MCF 10A (cell line): ENCODE measurements at regions not wholly inside any gene's neighbourhood (a gene's known extent, or its start where the extent isn't known, plus 50 kb on each side); places are given as distances from the start of the nearest gene placed in this dataset.

Experiments
- BruUV-seq: library from RNA; stranded (reverse); fragments of 400-500 nt; replicated peaks from 2 replicates; lab custom pipeline; 2021; lab: Mats Ljungman, UMichigan
- CTCF ChIA-PET: fragments of 300-600 bp; sonication (Branson Sonifier 250); formaldehyde crosslinking; extraction: SDS; loops from one replicate; lab custom pipeline; 2021; ENCODE audit warnings: antibody characterized with exemption, inconsistent platforms; lab: Yijun Ruan, JAX
- POLR2A ChIA-PET: fragments of 300-600, 350-650 bp; sonication (Branson Sonifier 250); formaldehyde crosslinking; extraction: SDS; loops from one replicate; lab custom pipeline; 2020; ENCODE audit warnings: antibody characterized with exemption, inconsistent platforms; lab: Yijun Ruan, JAX
- DNase-seq: peaks from one replicate; pipeline ENCODE4 v3.0.0-alpha.2; 2018; ENCODE audit not compliant: unreplicated experiment
- H3K27ac Mint-ChIP-seq: one replicate; pipeline ENCODE4 v1.8.0; 2022; ENCODE audit warnings: mild to moderate bottlenecking, low read depth, mixed read lengths; ENCODE audit not compliant: unreplicated experiment
- H3K27me3 Mint-ChIP-seq: one replicate; pipeline ENCODE4 v1.8.0; 2022; ENCODE audit warnings: mixed read lengths; ENCODE audit not compliant: insufficient read depth, unreplicated experiment
- H3K36me3 Mint-ChIP-seq: one replicate; pipeline ENCODE4 v1.8.0; 2022; ENCODE audit warnings: mild to moderate bottlenecking, moderate library complexity, mixed read lengths; ENCODE audit not compliant: insufficient read depth, unreplicated experiment
- H3K4me1 Mint-ChIP-seq: one replicate; pipeline ENCODE4 v1.8.0; 2022; ENCODE audit warnings: mixed read lengths; ENCODE audit not compliant: insufficient read depth, unreplicated experiment
- H3K4me3 Mint-ChIP-seq: one replicate; pipeline ENCODE4 v1.8.0; 2022; ENCODE audit warnings: mild to moderate bottlenecking, moderate library complexity, mixed read lengths; ENCODE audit not compliant: unreplicated experiment
- H3K9me3 Mint-ChIP-seq: one replicate; pipeline ENCODE4 v1.8.0; 2022; ENCODE audit warnings: mixed read lengths; ENCODE audit not compliant: unreplicated experiment
- CTCF ChIP-seq: fragments of 200-600 bp; IDR thresholded peaks from one replicate; pipeline ENCODE4 v1.8.0; 2022; ENCODE audit warnings: antibody characterized with exemption, mild to moderate bottlenecking; ENCODE audit not compliant: unreplicated experiment
- intact Hi-C: fragments of 100-400 bp; cut with micrococcal nuclease; formaldehyde crosslinking; loops from 2 replicates; pipeline ENCODE4 v1.14.1; 2022

- no TSS peak for BruUV-seq
- Mint-ChIP-seq H3K4me1 (peaks cover 14% of the 10 kb centered on the region), H3K27ac (no peak overlapping the region), H3K27me3 (no peaks in the 10 kb centered on the region), H3K36me3 (no peaks in the 10 kb centered on the region), H3K4me3 (no peak overlapping the region), H3K9me3 (no peaks in the 10 kb centered on the region)
- TF ChIP-seq CTCF, result no peak
- CTCF ChIA-PET, result no interaction called here
- peak; percentile 68 for DNase-seq
- POLR2A ChIA-PET, result no interaction called here
- intact Hi-C loops, result no loop called here
Measured at GRCh38 chr11:112363527-112363926, 102.9 kb upstream of the PLET1 start.

GRCh38 chr11:112364962-112365481, 104.4 kb upstream of the PLET1 start:
- H3K36me3 Mint-ChIP-seq, result no peaks in the 10 kb centered on the region
- no TSS peak for BruUV-seq
- H3K27ac Mint-ChIP-seq, result no peak overlapping the region
- peaks cover 14% of the 10 kb centered on the region for H3K4me1 Mint-ChIP-seq
- ChIA-PET POLR2A (interaction anchor here (1.1 to 1.8 kb wide), 5 partner anchors 22 to 137 kb away, joined by 3 to 12 read pairs (median 4); no protein-coding TSS in a partner anchor), CTCF (interaction anchor here (0.6 to 1.2 kb wide), 4 partner anchors 51 to 430 kb away, joined by 3 to 4 read pairs (median 3); no protein-coding TSS in a partner anchor)
- H3K4me3 Mint-ChIP-seq, result no peak overlapping the region
- no peaks in the 10 kb centered on the region for H3K9me3 Mint-ChIP-seq
- no peak for TF ChIP-seq CTCF
- no peaks in the 10 kb centered on the region for H3K27me3 Mint-ChIP-seq
- intact Hi-C loops, result loop anchor here (5.0 kb wide), 1 partner anchor 73 kb away; no protein-coding TSS in a partner anchor
- DNase-seq, result peak; percentile 69

GRCh38 chr11:112366012-112366411, 105.4 kb upstream of the PLET1 start:
- DNase-seq, result no peak
- no peaks in the 10 kb centered on the region for H3K36me3 Mint-ChIP-seq
- no peaks in the 10 kb centered on the region for H3K27me3 Mint-ChIP-seq
- peak overlapping the region; percentile 1 for H3K27ac Mint-ChIP-seq
- BruUV-seq, result no TSS peak
- intact Hi-C loops, result loop anchor here (5.0 kb wide), 1 partner anchor 74 kb away; no protein-coding TSS in a partner anchor
- H3K4me3 Mint-ChIP-seq, result no peak overlapping the region
- no peak for TF ChIP-seq CTCF
- H3K4me1 Mint-ChIP-seq, result peaks cover 14% of the 10 kb centered on the region
- H3K9me3 Mint-ChIP-seq, result no peaks in the 10 kb centered on the region
- CTCF ChIA-PET, result no interaction called here
- POLR2A ChIA-PET, result interaction anchor here (1.1 to 1.8 kb wide), 2 partner anchors 23 to 56 kb away, joined by 3 to 9 read pairs; no protein-coding TSS in a partner anchor

GRCh38 chr11:112366777-112367176, 106.1 kb upstream of the PLET1 start:
- Mint-ChIP-seq H3K4me3 (no peak overlapping the region), H3K4me1 (peaks cover 14% of the 10 kb centered on the region), H3K27ac (no peak overlapping the region), H3K27me3 (no peaks in the 10 kb centered on the region), H3K9me3 (no peaks in the 10 kb centered on the region), H3K36me3 (no peaks in the 10 kb centered on the region)
- TF ChIP-seq CTCF, result no peak
- DNase-seq, result no peak
- intact Hi-C loops, result loop anchor here (5.0 kb wide), 1 partner anchor 74 kb away; no protein-coding TSS in a partner anchor
- POLR2A ChIA-PET, result no interaction called here
- no TSS peak for BruUV-seq
- CTCF ChIA-PET, result no interaction called here
